ENCODE measurements at regions not wholly inside any gene's neighbourhood (a gene's known extent, or its start where the extent isn't known, plus 50 kb on each side); places are given as distances from the start of the nearest gene placed in this dataset.

- DNase-seq: no peak
- Histone ChIP-seq H3K9ac (no peak overlapping the region), H3K27ac (ENCODE audit: low read depth in 2 of 2, low read length in 1 of 2) (peak overlapping the region in 1 of 2 experiments; percentile 39; a peak in 1 of 4 replicates), H3K79me2 (ENCODE audit: insufficient read depth) (no peaks in the 10 kb centered on the region), H3F3A (replicated peaks; ENCODE audit: insufficient read depth) (no peaks in the 10 kb centered on the region), H3K4me2 (no peak overlapping the region), H3K9me2 (no peaks in the 10 kb centered on the region; the same call in 1 of the 2 replicates), H2AFZ (ENCODE audit: low read depth) (no peak overlapping the region; the same call in 1 of the 2 replicates), H4K20me1 (ENCODE audit: insufficient read depth) (no peaks in the 10 kb centered on the region), H3K4me1 (ENCODE audit: control insufficient read depth in 1 of 2, insufficient read depth in 2 of 2, low read depth in 1 of 2, low read length in 1 of 2) (peaks cover 0 to 12% of the 10 kb centered on the region in 2 experiments; a peak in 1 of 4 replicates), H3K36me3 (replicated peaks in 1 of 2; ENCODE audit: control insufficient read depth in 1 of 2, insufficient read depth in 2 of 2, low read length in 1 of 2) (no peaks in the 10 kb centered on the region), H3K27me3 (ENCODE audit: insufficient read depth) (no peaks in the 10 kb centered on the region), H3K9me3 (no peaks in the 10 kb centered on the region), H3K4me3 (ENCODE audit: low read depth in 2 of 2, low read length in 1 of 2) (no peak overlapping the region)
- 79% methylated on average over 2 of the region's 2 CpGs for WGBS (ENCODE audit: low lambda C conversion rate)
- POLR2A ChIA-PET: no interaction called here
- CTCF ChIA-PET: no interaction called here
- TF ChIP-seq REST (IDR thresholded peaks at IDR 0.05; ENCODE audit: low read depth, low read length) (no peak), RFX5 (IDR thresholded peaks at IDR 0.05; ENCODE audit: low read length) (no peak), GATA2 (CRISPR knock-in tag; IDR thresholded peaks at IDR 0.05) (no peak), MXI1 (IDR thresholded peaks at IDR 0.05; ENCODE audit: low read depth, low read length) (no peak), EZH2phosphoT487 (IDR thresholded peaks at IDR 0.05; ENCODE audit: borderline replicate concordance, low read depth) (no peak), JUND (IDR thresholded peaks at IDR 0.05) (no peak), ELF1 (IDR thresholded peaks at IDR 0.05) (no peak), NFIC (IDR thresholded peaks at IDR 0.05; ENCODE audit: borderline replicate concordance) (no peak), TAF1 (IDR thresholded peaks at IDR 0.05; ENCODE audit: borderline replicate concordance, low read depth, low read length) (no peak), RAD21 (IDR thresholded peaks at IDR 0.05; ENCODE audit: low read length) (no peak)
Measured at GRCh38 chr4:158067646-158068045, 105.2 kb downstream of the GASK1B start.

GRCh38 chr4:158065603-158066002 is 107.2 kb downstream of the GASK1B start:
- H2AFZ ChIP-seq (ENCODE audit: low read depth): no peak overlapping the region
- H3K4me2 ChIP-seq: no peak overlapping the region
- TF ChIP-seq SMC3 (IDR thresholded peaks at IDR 0.05; ENCODE audit: low read depth, low read length) (no peak), POLR2AphosphoS5 (IDR thresholded peaks at IDR 0.05; ENCODE audit: low read depth, low read length) (no peak), JUND (IDR thresholded peaks at IDR 0.05) (no peak), MAX (IDR thresholded peaks at IDR 0.05; ENCODE audit: low read depth) (no peak), FOXM1 (IDR thresholded peaks at IDR 0.05; ENCODE audit: low read depth) (no peak), TEAD4 (IDR thresholded peaks at IDR 0.05; ENCODE audit: borderline replicate concordance, insufficient read depth) (no peak), ZBTB33 (IDR thresholded peaks at IDR 0.05; ENCODE audit: borderline replicate concordance, low read depth) (no peak), USF1 (IDR thresholded peaks at IDR 0.05; ENCODE audit: borderline replicate concordance, low read depth) (no peak), REST (IDR thresholded peaks at IDR 0.05; ENCODE audit: low read depth, low read length) (no peak)
- H3K4me3 ChIP-seq (ENCODE audit: low read depth in 2 of 2, low read length in 1 of 2): no peak overlapping the region
- no peaks in the 10 kb centered on the region for H3K9me3 ChIP-seq
- 100% methylated on average over 1 of the region's 1 CpG for WGBS (ENCODE audit: low lambda C conversion rate)
- no peaks in the 10 kb centered on the region for H3K27me3 ChIP-seq (ENCODE audit: insufficient read depth)
- H3K4me1 ChIP-seq (ENCODE audit: control insufficient read depth in 1 of 2, insufficient read depth in 2 of 2, low read depth in 1 of 2, low read length in 1 of 2): peaks cover 0 to 12% of the 10 kb centered on the region in 2 experiments; a peak in 1 of 4 replicates
- CTCF ChIA-PET: no interaction called here
- no peaks in the 10 kb centered on the region for H3F3A ChIP-seq (replicated peaks; ENCODE audit: insufficient read depth)
- no peaks in the 10 kb centered on the region for H3K36me3 ChIP-seq (replicated peaks in 1 of 2; ENCODE audit: control insufficient read depth in 1 of 2, insufficient read depth in 2 of 2, low read length in 1 of 2)
- no peak overlapping the region for H3K27ac ChIP-seq (ENCODE audit: low read depth in 2 of 2, low read length in 1 of 2)
- no peak for DNase-seq
- POLR2A ChIA-PET: no interaction called here
- no peaks in the 10 kb centered on the region for H4K20me1 ChIP-seq (ENCODE audit: insufficient read depth)
- no peak overlapping the region for H3K9ac ChIP-seq
- H3K9me2 ChIP-seq: no peaks in the 10 kb centered on the region; the same call in 1 of the 2 replicates
- no peaks in the 10 kb centered on the region for H3K79me2 ChIP-seq (ENCODE audit: insufficient read depth)
